ENCODE measurements at regions not wholly inside any gene's neighbourhood (a gene's known extent, or its start where the extent isn't known, plus 50 kb on each side); places are given as distances from the start of the nearest gene placed in this dataset.

GRCh38 chr10:109200646-109201045, 722.7 kb downstream of the XPNPEP1 start:
- H3K4me3 ChIP-seq (ENCODE audit: low read length), result no peak overlapping the region
- TF ChIP-seq ZNF274 (IDR thresholded peaks at IDR 0.05; ENCODE audit: low read depth, low read length), result no peak

DNA sequence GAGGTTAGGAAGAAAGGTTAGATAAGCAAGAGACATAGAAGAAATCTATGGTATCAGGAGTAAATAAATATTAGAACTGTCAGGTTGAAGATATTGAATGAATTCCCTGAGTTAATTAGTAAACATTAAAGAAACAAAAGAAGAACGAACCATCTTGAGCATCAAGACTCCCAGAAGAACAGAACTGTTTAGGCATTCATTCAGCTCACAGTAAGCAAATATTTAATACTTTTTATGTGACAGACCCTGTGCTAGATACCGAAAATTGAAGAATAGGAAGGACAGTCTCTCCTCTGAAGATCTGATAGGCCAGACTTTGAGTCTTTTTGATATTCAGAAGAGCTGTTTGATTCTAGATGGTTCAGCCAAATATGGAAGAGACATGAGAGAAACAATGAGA, 731.5 kb downstream of the XPNPEP1 start:
- H3K4me3 ChIP-seq (ENCODE audit: low read length), result no peak overlapping the region
- TF ChIP-seq ZNF274 (IDR thresholded peaks at IDR 0.05; ENCODE audit: low read depth, low read length), result no peak

GRCh38 chr10:109191341-109191740, 732.0 kb downstream of the XPNPEP1 start:
- no peak for TF ChIP-seq ZNF274 (IDR thresholded peaks at IDR 0.05; ENCODE audit: low read depth, low read length)
- no peak overlapping the region for H3K4me3 ChIP-seq (ENCODE audit: low read length)

DNA sequence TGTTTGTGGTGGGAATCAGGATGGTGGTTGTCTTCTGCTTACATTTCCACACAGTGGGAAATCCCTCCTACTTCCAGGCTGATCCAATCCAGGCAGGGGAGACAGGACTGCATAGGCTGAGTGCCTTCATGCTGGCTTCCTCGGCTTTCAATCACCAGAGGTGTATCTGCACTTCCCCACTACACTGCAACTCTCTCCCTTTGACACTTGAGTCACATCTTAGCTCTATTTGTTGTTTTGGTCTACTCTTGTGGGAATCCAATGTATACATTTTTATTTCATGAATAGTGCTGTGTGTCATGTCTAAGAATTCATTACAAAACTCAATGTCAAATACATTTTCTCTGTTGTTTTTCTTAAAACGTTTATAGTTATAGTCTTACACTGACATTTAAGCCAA, 735.6 kb downstream of the XPNPEP1 start:
- no peak overlapping the region for H3K4me3 ChIP-seq (ENCODE audit: low read length)
- TF ChIP-seq ZNF274 (IDR thresholded peaks at IDR 0.05; ENCODE audit: low read depth, low read length), result no peak

DNA sequence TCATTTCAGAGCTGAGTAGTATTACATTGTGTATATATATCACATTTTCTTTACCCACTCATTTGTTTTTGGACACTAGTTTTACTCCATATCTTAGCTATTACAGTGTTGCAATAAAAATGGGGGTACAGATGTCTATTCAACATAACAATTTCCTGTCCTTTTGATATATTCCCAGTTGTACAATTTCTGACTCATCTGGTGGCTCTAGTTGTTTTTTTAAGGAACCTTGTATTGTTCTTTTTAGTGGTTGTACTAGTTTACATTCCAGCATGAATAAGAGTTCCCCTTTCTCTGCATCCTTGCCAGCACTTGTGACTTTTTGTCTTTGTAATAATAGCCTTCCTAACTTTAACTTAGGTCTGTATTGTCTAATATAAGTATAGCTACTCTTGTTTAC, 739.9 kb downstream of the XPNPEP1 start:
- H3K4me3 ChIP-seq (ENCODE audit: low read length), result no peak overlapping the region
- no peak for TF ChIP-seq ZNF274 (IDR thresholded peaks at IDR 0.05; ENCODE audit: low read depth, low read length)

DNA sequence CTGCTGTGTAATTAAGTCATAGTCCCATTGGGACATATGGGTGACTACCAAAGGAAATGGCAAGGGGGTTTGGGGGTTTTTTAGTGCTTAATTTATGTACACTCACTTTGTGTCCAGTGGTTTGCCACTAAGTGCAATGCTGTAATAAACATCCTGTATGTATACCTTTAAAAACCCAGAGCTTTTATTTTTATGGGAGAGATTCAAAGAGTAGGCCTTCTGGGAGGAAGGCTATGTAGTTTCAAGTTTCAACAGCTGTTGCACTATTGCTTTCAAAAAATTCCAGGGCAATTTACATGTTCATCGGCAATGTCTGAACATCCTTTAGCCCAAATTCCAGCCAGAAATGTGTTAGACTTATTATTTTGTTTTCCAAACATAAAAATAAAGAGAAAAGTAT, 744.7 kb downstream of the XPNPEP1 start:
- H3K4me3 ChIP-seq (ENCODE audit: low read length), result no peak overlapping the region
- no peak for TF ChIP-seq ZNF274 (IDR thresholded peaks at IDR 0.05; ENCODE audit: low read depth, low read length)

DNA sequence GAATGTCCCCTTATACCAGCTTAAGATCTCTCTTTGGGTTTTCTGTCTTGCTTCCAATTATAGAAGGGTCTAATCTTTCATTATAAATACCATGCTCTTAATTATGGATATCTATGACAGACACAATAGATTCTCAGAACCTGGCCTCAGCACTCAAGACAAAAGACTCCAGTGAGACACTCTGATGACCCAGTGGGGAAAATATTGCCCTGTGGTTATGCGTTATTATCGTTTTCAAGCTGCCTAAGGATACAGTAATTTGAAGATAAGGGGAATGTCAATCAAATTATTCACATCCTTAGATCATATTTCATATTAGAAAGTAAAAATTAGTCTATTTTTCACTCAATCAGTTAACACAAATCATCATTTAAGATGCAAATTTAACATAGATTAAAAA, 748.8 kb downstream of the XPNPEP1 start:
- no peak overlapping the region for H3K4me3 ChIP-seq (ENCODE audit: low read length)
- TF ChIP-seq ZNF274 (IDR thresholded peaks at IDR 0.05; ENCODE audit: low read depth, low read length), result no peak

- H3K4me3 ChIP-seq (ENCODE audit: low read length), result no peak overlapping the region
- TF ChIP-seq ZNF274 (IDR thresholded peaks at IDR 0.05; ENCODE audit: low read depth, low read length), result no peak
These were observed 749.4 kb downstream of the XPNPEP1 start for GRCh38 chr10:109173937-109174336.

DNA sequence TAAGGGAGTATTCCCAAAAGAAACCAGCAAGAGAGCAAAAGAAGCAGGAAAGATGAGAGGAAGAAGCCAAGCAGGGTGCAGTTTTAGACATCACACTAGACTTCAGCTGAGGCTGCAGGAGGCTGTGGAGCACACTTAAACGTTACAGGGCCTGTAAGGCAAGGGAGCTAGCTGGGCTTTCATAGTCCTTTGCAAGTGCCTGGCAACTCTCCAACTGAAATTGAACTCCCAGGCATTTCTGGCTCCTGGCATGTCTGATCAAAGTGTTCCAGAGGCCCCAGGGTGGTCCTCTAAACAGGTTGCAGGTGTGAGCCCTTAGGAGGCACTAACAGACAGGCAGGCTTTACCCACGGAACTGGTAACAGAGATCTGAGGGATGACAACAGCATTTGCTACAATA, 750.2 kb downstream of the XPNPEP1 start:
- no peak for TF ChIP-seq ZNF274 (IDR thresholded peaks at IDR 0.05; ENCODE audit: low read depth, low read length)
- H3K4me3 ChIP-seq (ENCODE audit: low read length), result no peak overlapping the region

- TF ChIP-seq ZNF274 (IDR thresholded peaks at IDR 0.05; ENCODE audit: low read depth, low read length), result no peak
- no peak overlapping the region for H3K4me3 ChIP-seq (ENCODE audit: low read length)
These were observed 756.4 kb downstream of the XPNPEP1 start for GRCh38 chr10:109166935-109167334.

- no peak overlapping the region for H3K4me3 ChIP-seq (ENCODE audit: low read length)
- no peak for TF ChIP-seq ZNF274 (IDR thresholded peaks at IDR 0.05; ENCODE audit: low read depth, low read length)
These were observed 764.0 kb downstream of the XPNPEP1 start for GRCh38 chr10:109159351-109159750.

DNA sequence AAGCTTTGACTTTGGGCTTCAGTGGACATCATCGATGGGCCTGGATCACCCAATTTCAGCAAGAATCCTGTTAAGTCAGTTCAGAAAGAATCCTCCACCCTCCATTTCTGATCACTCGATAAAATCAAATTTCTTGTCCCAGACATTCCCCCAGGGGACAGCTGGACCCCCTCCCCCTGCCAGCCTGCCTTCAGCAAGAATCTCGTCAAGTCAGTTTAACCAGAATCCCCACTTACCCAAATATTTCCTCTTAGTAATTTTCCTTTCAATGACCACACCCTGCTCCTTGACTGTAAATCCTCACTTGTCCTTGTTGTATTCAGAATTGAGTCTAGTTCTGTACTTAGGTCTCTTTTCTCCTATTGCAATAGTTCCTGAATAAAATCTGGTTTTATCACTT, 766.9 kb downstream of the XPNPEP1 start:
- TF ChIP-seq ZNF274 (IDR thresholded peaks at IDR 0.05; ENCODE audit: low read depth, low read length), result no peak
- no peak overlapping the region for H3K4me3 ChIP-seq (ENCODE audit: low read length)

DNA sequence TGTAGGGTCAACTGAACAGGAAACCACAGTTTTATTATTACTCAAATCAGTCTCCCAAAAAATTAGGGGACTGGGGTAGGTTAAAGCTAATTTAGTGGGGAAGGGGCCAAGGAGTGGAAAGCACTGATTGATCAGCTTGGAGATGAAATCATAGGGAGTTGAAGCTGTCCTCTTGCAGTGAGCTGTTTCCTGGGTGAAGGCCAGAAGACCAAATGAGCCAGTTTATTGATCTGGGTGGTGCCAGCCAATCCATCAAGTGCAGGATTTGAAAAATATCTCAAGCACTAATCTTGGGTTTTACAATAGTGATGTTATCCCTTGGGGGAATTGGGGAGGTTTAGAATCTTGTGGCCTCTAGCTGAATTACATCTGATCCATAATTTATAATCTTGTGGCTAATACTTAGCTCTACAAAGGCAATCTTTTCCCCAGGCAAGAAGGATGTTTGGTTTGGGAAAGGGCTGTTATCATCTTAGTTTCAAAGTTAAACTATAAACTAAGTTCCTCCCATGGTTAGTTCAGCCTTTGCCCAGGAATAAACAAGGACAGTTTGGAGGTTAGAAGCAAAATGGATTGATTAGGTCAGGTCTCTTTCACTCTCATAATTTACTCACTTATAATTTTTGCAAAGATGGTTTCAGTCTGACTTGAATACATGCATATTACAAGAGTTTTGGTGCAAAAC, 773.5 kb downstream of the XPNPEP1 start:
- H3K4me3 ChIP-seq (ENCODE audit: low read length), result no peak overlapping the region

DNA sequence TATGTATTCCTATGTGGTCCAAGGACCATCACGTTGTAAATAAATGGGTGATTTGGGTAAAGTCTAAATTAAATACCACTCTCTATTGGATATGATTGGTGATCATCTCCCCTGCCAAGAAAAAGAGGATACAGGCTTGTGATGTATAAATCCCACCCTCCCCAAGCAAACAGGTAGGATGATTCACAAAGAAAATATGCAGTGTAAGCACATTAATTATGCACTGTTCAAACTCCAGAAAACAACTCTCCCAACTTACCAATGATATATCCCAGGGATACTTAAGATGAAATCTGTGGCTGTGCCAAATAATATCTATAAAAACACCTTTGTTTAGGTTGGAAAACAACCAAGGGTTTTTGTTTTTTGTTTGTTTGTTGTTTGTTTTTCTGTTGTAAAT, 795.9 kb downstream of the XPNPEP1 start:
- TF ChIP-seq ZNF274 (IDR thresholded peaks at IDR 0.05; ENCODE audit: low read depth, low read length), result no peak
- no peak overlapping the region for H3K4me3 ChIP-seq (ENCODE audit: low read length)

More for the DNA sequence above, 773.5 kb downstream of the XPNPEP1 start:
- no peak for TF ChIP-seq ZNF274 (IDR thresholded peaks at IDR 0.05; ENCODE audit: low read depth, low read length)

- H3K4me3 ChIP-seq (ENCODE audit: low read length), result no peak overlapping the region
- no peak for TF ChIP-seq ZNF274 (IDR thresholded peaks at IDR 0.05; ENCODE audit: low read depth, low read length)
These were observed 796.8 kb downstream of the XPNPEP1 start for GRCh38 chr10:109126541-109126940.

DNA sequence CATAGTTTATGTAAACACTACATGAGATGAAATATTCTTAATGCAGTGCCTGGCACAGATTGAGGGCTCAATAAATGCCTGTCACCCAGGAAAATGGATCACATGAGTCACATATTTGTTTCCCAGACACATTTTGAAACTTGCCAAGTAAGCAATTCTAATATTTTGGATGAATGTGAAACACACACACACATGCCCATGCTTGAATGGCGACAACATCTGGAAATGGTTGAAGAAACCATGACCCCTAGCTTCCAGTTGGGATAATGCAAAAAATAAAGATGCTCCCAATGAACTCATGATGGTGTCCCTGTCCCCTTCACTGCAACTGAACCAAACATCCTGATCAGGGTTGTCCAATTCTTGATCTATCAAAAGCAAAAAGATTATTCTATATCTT, 797.3 kb downstream of the XPNPEP1 start:
- H3K4me3 ChIP-seq (ENCODE audit: low read length), result no peak overlapping the region
- TF ChIP-seq ZNF274 (IDR thresholded peaks at IDR 0.05; ENCODE audit: low read depth, low read length), result no peak

Measured in GM08714 (cell line).